T-helper 17 cell (primary cell): ENCODE measurements at regions not wholly inside any gene's neighbourhood (a gene's known extent, or its start where the extent isn't known, plus 50 kb on each side); places are given as distances from the start of the nearest gene placed in this dataset.
"Not testable (repeated sequence)": the region's sequence is repeated elsewhere in the genome, so short reads cannot be mapped to it uniquely, and the experiment has no call there.

Source experiments
- ATAC-seq: fragments of 150-1000 bp; cut with Tn5 transposase; 2 replicates; pipeline ENCODE4 v1.10.0; 2021; ENCODE audit warnings: mild to moderate bottlenecking, moderate library complexity
- DNase-seq, 3 donors: peaks; one replicate each; pipeline versions ENCODE4 v3.0.0 to v3.0.0-alpha.2; 2020 to 2021
- H3K9me3 ChIP-seq: one replicate; pipeline ENCODE4 v1.7.0; 2013; ENCODE audit warnings: low read length, mild to moderate bottlenecking; ENCODE audit not compliant: control insufficient read depth, poor library complexity, severe bottlenecking
- H3K27ac Mint-ChIP-seq: one replicate; pipeline ENCODE4 v1.8.0; 2022; ENCODE audit warnings: mild to moderate bottlenecking, moderate library complexity, mixed read lengths
- H3K27me3 Mint-ChIP-seq: one replicate; pipeline ENCODE4 v1.8.0; 2022; ENCODE audit warnings: mixed read lengths
- H3K36me3 Mint-ChIP-seq: one replicate; pipeline ENCODE4 v1.8.0; 2022; ENCODE audit warnings: low read depth, mixed read lengths
- H3K4me1 Mint-ChIP-seq: one replicate; pipeline ENCODE4 v1.8.0; 2022; ENCODE audit warnings: mild to moderate bottlenecking, mixed read lengths
- H3K4me3 Mint-ChIP-seq: one replicate; pipeline ENCODE4 v1.8.0; 2022; ENCODE audit warnings: mild to moderate bottlenecking, moderate library complexity, mixed read lengths

GRCh38 chr3:171977860-171978259 lies 61.5 kb upstream of the FNDC3B start:
- ATAC-seq, result no peak
- Mint-ChIP-seq H3K4me1 (peaks cover 2% of the 10 kb centered on the region), H3K4me3 (no peak overlapping the region), H3K36me3 (no peaks in the 10 kb centered on the region), H3K27ac (no peak overlapping the region), H3K27me3 (no peaks in the 10 kb centered on the region)
- DNase-seq, result no peak
- no peaks in the 10 kb centered on the region for H3K9me3 ChIP-seq

- no peak for DNase-seq
- no peak overlapping the region for H3K4me3 Mint-ChIP-seq
- H3K27me3 Mint-ChIP-seq, result no peaks in the 10 kb centered on the region
- ATAC-seq, result no peak
- no peak overlapping the region for H3K27ac Mint-ChIP-seq
- H3K4me1 Mint-ChIP-seq, result peaks cover 2% of the 10 kb centered on the region
- H3K36me3 Mint-ChIP-seq, result no peaks in the 10 kb centered on the region
- no peaks in the 10 kb centered on the region for H3K9me3 ChIP-seq
Measured at GRCh38 chr3:171978390-171978789, 61.0 kb upstream of the FNDC3B start.

GRCh38 chr3:171979081-171979480 lies 60.3 kb upstream of the FNDC3B start:
- H3K4me3 Mint-ChIP-seq, result no peak overlapping the region
- ATAC-seq (no peak), DNase-seq (no peak)
- H3K27me3 Mint-ChIP-seq, result no peaks in the 10 kb centered on the region
- no peaks in the 10 kb centered on the region for H3K36me3 Mint-ChIP-seq
- no peak overlapping the region for H3K27ac Mint-ChIP-seq
- no peaks in the 10 kb centered on the region for H3K9me3 ChIP-seq
- H3K4me1 Mint-ChIP-seq, result peaks cover 2% of the 10 kb centered on the region

- no peaks in the 10 kb centered on the region for H3K36me3 Mint-ChIP-seq
- no peak overlapping the region for H3K4me3 Mint-ChIP-seq
- peaks cover 4% of the 10 kb centered on the region for H3K4me1 Mint-ChIP-seq
- ATAC-seq (peak; percentile 41), DNase-seq (no peak)
- H3K9me3 ChIP-seq, result no peaks in the 10 kb centered on the region
- peaks cover 6% of the 10 kb centered on the region for H3K27me3 Mint-ChIP-seq
- H3K27ac Mint-ChIP-seq, result no peak overlapping the region
Measured at GRCh38 chr3:171980578-171981270, 58.7 kb upstream of the FNDC3B start.

- H3K9me3 ChIP-seq, result no peaks in the 10 kb centered on the region
- H3K36me3 Mint-ChIP-seq, result no peaks in the 10 kb centered on the region
- no peak overlapping the region for H3K27ac Mint-ChIP-seq
- peaks cover 5% of the 10 kb centered on the region for H3K4me1 Mint-ChIP-seq
- peaks cover 6% of the 10 kb centered on the region for H3K27me3 Mint-ChIP-seq
- H3K4me3 Mint-ChIP-seq, result no peak overlapping the region
- ATAC-seq, result no peak
- no peak for DNase-seq
Measured at GRCh38 chr3:171981271-171981605, 58.1 kb upstream of the FNDC3B start.

- no peaks in the 10 kb centered on the region for H3K9me3 ChIP-seq
- DNase-seq (no peak), ATAC-seq (no peak)
- Mint-ChIP-seq H3K27me3 (peaks cover 6% of the 10 kb centered on the region), H3K4me1 (peaks cover 5% of the 10 kb centered on the region), H3K27ac (no peak overlapping the region), H3K4me3 (no peak overlapping the region), H3K36me3 (no peaks in the 10 kb centered on the region)
Measured at GRCh38 chr3:171982828-171983227, 56.5 kb upstream of the FNDC3B start.

GRCh38 chr3:171983685-171984084 lies 55.7 kb upstream of the FNDC3B start:
- not testable (repeated sequence) for H3K27ac Mint-ChIP-seq, DNase-seq, H3K9me3 ChIP-seq, ATAC-seq, H3K4me3 Mint-ChIP-seq, H3K27me3 Mint-ChIP-seq, H3K4me1 Mint-ChIP-seq, H3K36me3 Mint-ChIP-seq

- Mint-ChIP-seq H3K27ac (no peak overlapping the region), H3K4me1 (peaks cover 5% of the 10 kb centered on the region), H3K4me3 (no peak overlapping the region), H3K27me3 (peaks cover 6% of the 10 kb centered on the region), H3K36me3 (no peaks in the 10 kb centered on the region)
- ATAC-seq, result no peak
- H3K9me3 ChIP-seq, result no peaks in the 10 kb centered on the region
- DNase-seq, result no peak
Measured at GRCh38 chr3:171984883-171985282, 54.5 kb upstream of the FNDC3B start.

GRCh38 chr3:171986176-171986575 lies 53.2 kb upstream of the FNDC3B start:
- peaks cover 11% of the 10 kb centered on the region for H3K27me3 Mint-ChIP-seq
- DNase-seq, result no peak
- no peak overlapping the region for H3K27ac Mint-ChIP-seq
- H3K36me3 Mint-ChIP-seq, result no peaks in the 10 kb centered on the region
- ATAC-seq, result no peak
- no peaks in the 10 kb centered on the region for H3K9me3 ChIP-seq
- H3K4me1 Mint-ChIP-seq, result peaks cover 2% of the 10 kb centered on the region
- H3K4me3 Mint-ChIP-seq, result no peak overlapping the region

- Mint-ChIP-seq H3K4me1 (peaks cover 2% of the 10 kb centered on the region), H3K4me3 (no peak overlapping the region), H3K36me3 (no peaks in the 10 kb centered on the region), H3K27me3 (peaks cover 11% of the 10 kb centered on the region), H3K27ac (no peak overlapping the region)
- ATAC-seq (no peak), DNase-seq (no peak)
- no peaks in the 10 kb centered on the region for H3K9me3 ChIP-seq
Measured at GRCh38 chr3:171986757-171987518, 52.4 kb upstream of the FNDC3B start.
